ENCODE measurements at regions not wholly inside any gene's neighbourhood (a gene's known extent, or its start where the extent isn't known, plus 50 kb on each side); places are given as distances from the start of the nearest gene placed in this dataset.

DNA sequence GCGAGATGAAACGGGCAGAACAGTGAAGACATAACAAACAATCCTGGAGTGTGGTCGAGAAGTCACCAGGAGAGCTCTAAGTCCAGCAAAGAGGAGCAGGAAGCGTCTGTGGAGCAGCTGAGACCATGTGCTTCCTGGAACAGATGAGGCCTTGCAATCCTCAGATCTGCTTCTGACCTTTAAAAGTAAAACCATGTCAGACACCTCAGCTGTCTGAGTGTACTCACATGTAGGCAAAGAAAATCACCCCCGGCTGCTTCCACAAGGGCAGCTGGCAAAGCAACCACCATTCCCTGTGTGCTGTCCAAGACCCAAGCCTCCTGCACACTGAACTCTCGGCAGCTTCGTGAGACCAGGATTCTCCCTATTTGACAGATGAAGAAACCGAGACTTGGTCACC lies 76.6 kb downstream of the EDN3 start:
- H3K79me1 ChIP-seq (ENCODE audit: low read depth in 1 of 2, low read length in 2 of 2): no peaks in the 10 kb centered on the region
- H3K4me3 ChIP-seq (ENCODE audit: insufficient read depth, low read depth, low read length): no peak overlapping the region
- no peak overlapping the region for H2BK5ac ChIP-seq (ENCODE audit: low read depth, low read length, poor library complexity, severe bottlenecking)
- H2AFZ ChIP-seq (replicated peaks; ENCODE audit: low read length, poor library complexity): no peak overlapping the region
- H3K9me1 ChIP-seq (ENCODE audit: insufficient read depth, low read length): no peaks in the 10 kb centered on the region
- WGBS, 2 experiments (ENCODE audit: extremely low coverage in 2 of 2, insufficient read length in 1 of 2): 23% methylated on average over 3 of the region's 8 CpGs; no CpG with 5 or more reads in 1 of the 2 experiments
- no peak overlapping the region for H2AK9ac ChIP-seq (replicated peaks; ENCODE audit: low read depth, low read length, poor library complexity)
- ATAC-seq (ENCODE audit: low read depth) (no peak), DNase-seq (no peak)
- no peak overlapping the region for H2BK120ac ChIP-seq (ENCODE audit: low read depth, low read length)
- peaks cover 3% of the 10 kb centered on the region; the same call in 1 of the 2 replicates for H3K9me3 ChIP-seq (ENCODE audit: control insufficient read depth, insufficient read depth, low read length)
- H3K27me3 ChIP-seq (ENCODE audit: control insufficient read depth, insufficient read depth, low read length): no peaks in the 10 kb centered on the region
- H2AK5ac ChIP-seq (ENCODE audit: low read depth, low read length): no peak overlapping the region
- H2BK20ac ChIP-seq (ENCODE audit: low read depth, low read length): no peak overlapping the region
- no peak for TF ChIP-seq RCOR1 (IDR thresholded peaks at IDR 0.05; ENCODE audit: insufficient replicate concordance, low read length)
- TF ChIP-seq NFE2L2 (IDR thresholded peaks at IDR 0.05; ENCODE audit: low read depth, low read length): no peak
- TF ChIP-seq USF2 (IDR thresholded peaks at IDR 0.05; ENCODE audit: low read depth, low read length): no peak
- H2BK15ac ChIP-seq (ENCODE audit: low read depth, low read length): no peak overlapping the region
- no peak overlapping the region for H3K14ac ChIP-seq (replicated peaks; ENCODE audit: low read depth, low read length)
- H4K20me1 ChIP-seq (ENCODE audit: insufficient read depth, low read length): no peaks in the 10 kb centered on the region
- H3K4me1 ChIP-seq (ENCODE audit: control insufficient read depth, insufficient read depth, low read length): no peaks in the 10 kb centered on the region
- ChIA-PET CTCF (no interaction called here), POLR2A (ENCODE audit: unreplicated experiment) (no interaction called here)
- no peak overlapping the region for H3K4me2 ChIP-seq (ENCODE audit: low read depth, low read length)
- no peak overlapping the region for H4K5ac ChIP-seq (ENCODE audit: low read depth, low read length)
- H3K18ac ChIP-seq (ENCODE audit: low read depth, low read length): no peak overlapping the region
- no peak overlapping the region for H4K8ac ChIP-seq (ENCODE audit: low read depth in 2 of 2, low read length in 2 of 2)
- no peak overlapping the region for H3K23ac ChIP-seq (ENCODE audit: low read depth, low read length)
- no TSS peak for BruUV-seq (replicated peaks)
- H3K4ac ChIP-seq (ENCODE audit: low read depth, low read length): no peak overlapping the region
- H3K9ac ChIP-seq (ENCODE audit: low read depth, low read length): no peak overlapping the region
- H4K91ac ChIP-seq (ENCODE audit: insufficient read depth, low read depth, low read length): no peak overlapping the region
- in situ Hi-C loops (cut with MboI; ENCODE audit: low sequenced_read_pairs) (no loop called here), intact Hi-C loops (cut with micrococcal nuclease) (no loop called here), dilution Hi-C loops (cut with HindIII; ENCODE audit: low sequenced_read_pairs, unreplicated experiment) (no loop called here)
- no peaks in the 10 kb centered on the region for H3K36me3 ChIP-seq (ENCODE audit: control insufficient read depth, insufficient read depth, low read length)
- H3K27ac ChIP-seq (ENCODE audit: insufficient read depth, low read length): no peak overlapping the region
- H3K56ac ChIP-seq (ENCODE audit: extremely low read depth, insufficient read depth, low read length): no peak overlapping the region
